ENCODE measurements at regions not wholly inside any gene's neighbourhood (a gene's known extent, or its start where the extent isn't known, plus 50 kb on each side); places are given as distances from the start of the nearest gene placed in this dataset.
"Not testable (repeated sequence)": the region's sequence is repeated elsewhere in the genome, so short reads cannot be mapped to it uniquely, and the experiment has no call there.

- DNase-seq (ENCODE audit: missing footprints) (no peak), ATAC-seq (no peak)
- intact Hi-C loops (cut with DNase I), result no loop called here
Observed at GRCh38 chr10:8640301-8640700, 585.8 kb downstream of the GATA3 start.

GRCh38 chr10:8640878-8641277, 586.4 kb downstream of the GATA3 start:
- ATAC-seq, result no peak
- DNase-seq (ENCODE audit: missing footprints), result no peak
- intact Hi-C loops (cut with DNase I), result no loop called here

DNA sequence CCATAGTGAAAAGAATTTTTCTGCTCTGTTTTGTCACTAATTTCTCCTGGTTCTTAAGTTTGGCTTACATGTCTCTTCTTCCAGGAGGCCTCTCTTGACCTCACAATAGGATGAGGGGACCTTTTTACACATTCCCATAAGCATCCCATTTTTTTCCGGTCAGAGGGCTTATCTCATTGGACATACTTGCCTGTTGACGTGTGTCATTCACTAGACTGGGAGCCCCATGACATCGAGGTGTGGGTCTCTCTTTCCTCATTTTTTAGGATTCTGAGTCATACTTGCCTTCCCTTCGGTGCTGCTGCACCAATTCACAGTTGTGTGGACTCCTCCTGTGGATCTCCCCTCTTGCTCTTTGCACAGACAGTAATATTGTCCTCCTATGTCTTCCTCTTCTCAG, 601.8 kb downstream of the GATA3 start:
- no peak for ATAC-seq
- DNase-seq (ENCODE audit: missing footprints), result no peak
- intact Hi-C loops (cut with DNase I), result no loop called here

DNA sequence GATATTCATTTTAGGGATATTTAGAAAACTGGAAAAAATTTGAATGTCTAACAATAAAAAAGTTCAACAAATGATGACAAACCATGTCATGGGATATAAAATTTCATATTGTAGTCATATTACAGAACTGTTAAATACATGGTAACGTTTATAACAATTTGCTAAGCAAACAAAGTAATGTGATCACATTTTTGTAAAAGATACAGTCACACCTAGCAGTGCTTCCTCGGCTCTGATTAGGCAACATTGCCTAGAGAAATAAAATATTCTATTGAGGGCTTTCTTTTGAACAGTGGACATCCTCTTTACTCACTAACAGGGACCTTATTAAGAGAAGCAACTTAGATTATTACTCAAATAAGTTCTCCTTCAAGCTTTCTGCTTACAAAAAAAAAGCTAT, 605.5 kb downstream of the GATA3 start:
- DNase-seq (ENCODE audit: missing footprints) (no peak), ATAC-seq (no peak)
- intact Hi-C loops (cut with DNase I), result no loop called here

GRCh38 chr10:8661886-8662285, 607.4 kb downstream of the GATA3 start:
- ATAC-seq, result no peak

GRCh38 chr10:8663131-8663530, 608.6 kb downstream of the GATA3 start:
- ATAC-seq (no peak), DNase-seq (ENCODE audit: missing footprints) (no peak)
- intact Hi-C loops (cut with DNase I), result no loop called here

More at GRCh38 chr10:8661886-8662285, 607.4 kb downstream of the GATA3 start:
- intact Hi-C loops (cut with DNase I), result no loop called here
- no peak for DNase-seq (ENCODE audit: missing footprints)

GRCh38 chr10:8665322-8665721, 610.8 kb downstream of the GATA3 start:
- no peak for ATAC-seq
- no peak for DNase-seq (ENCODE audit: missing footprints)
- intact Hi-C loops (cut with DNase I), result no loop called here

GRCh38 chr10:8670461-8670860, 616.0 kb downstream of the GATA3 start:
- DNase-seq (ENCODE audit: missing footprints), result no peak
- ATAC-seq, result no peak
- intact Hi-C loops (cut with DNase I), result no loop called here

GRCh38 chr10:8674230-8674629, 619.7 kb downstream of the GATA3 start:
- ATAC-seq, result no peak
- intact Hi-C loops (cut with DNase I), result no loop called here

GRCh38 chr10:8677642-8678041, 623.2 kb downstream of the GATA3 start:
- intact Hi-C loops (cut with DNase I), result no loop called here
- ATAC-seq, result no peak

More at GRCh38 chr10:8674230-8674629, 619.7 kb downstream of the GATA3 start:
- DNase-seq (ENCODE audit: missing footprints), result no peak

GRCh38 chr10:8684916-8685315, 630.4 kb downstream of the GATA3 start:
- ATAC-seq; intact Hi-C loops (cut with DNase I); DNase-seq (ENCODE audit: missing footprints): not testable (repeated sequence)

More at GRCh38 chr10:8677642-8678041, 623.2 kb downstream of the GATA3 start:
- no peak for DNase-seq (ENCODE audit: missing footprints)

- DNase-seq (ENCODE audit: missing footprints) (no peak), ATAC-seq (no peak)
- intact Hi-C loops (cut with DNase I), result no loop called here
Observed at GRCh38 chr10:8688881-8689280, 634.4 kb downstream of the GATA3 start.

DNA sequence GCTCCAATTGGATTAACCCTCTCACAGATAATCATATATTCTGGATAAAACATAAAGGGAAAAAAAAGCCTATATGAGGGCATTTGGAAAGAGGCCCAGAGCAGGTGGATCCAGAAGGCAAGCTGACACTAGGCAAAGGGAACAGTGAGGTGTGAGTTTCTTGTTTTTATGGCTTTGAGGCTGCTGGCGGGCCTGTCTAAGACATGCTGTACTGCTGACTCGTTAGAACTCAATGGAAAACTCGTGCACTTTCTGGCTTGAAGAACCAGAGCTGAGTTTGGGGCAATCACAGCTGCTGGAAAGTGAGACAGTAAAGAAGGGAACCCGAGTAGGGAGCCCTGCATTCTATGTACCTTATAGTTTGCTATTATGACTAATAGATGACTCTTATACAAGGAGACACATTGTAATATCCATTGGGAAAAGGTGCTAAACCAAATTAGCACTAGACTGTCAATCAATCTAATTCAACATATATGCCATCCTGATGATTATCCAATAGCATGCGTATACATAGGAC, 637.1 kb downstream of the GATA3 start:
- intact Hi-C loops (cut with DNase I), result no loop called here
- no peak for DNase-seq (ENCODE audit: missing footprints)
- ATAC-seq, result no peak

- ATAC-seq; intact Hi-C loops (cut with DNase I); DNase-seq (ENCODE audit: missing footprints): not testable (repeated sequence)
Observed at GRCh38 chr10:8693635-8694034, 639.1 kb downstream of the GATA3 start.

- DNase-seq (ENCODE audit: missing footprints) (no peak), ATAC-seq (no peak)
Observed at GRCh38 chr10:8696746-8697145, 642.3 kb downstream of the GATA3 start.

GRCh38 chr10:8700689-8701088, 646.2 kb downstream of the GATA3 start:
- intact Hi-C loops (cut with DNase I), result no loop called here
- DNase-seq (ENCODE audit: missing footprints) (no peak), ATAC-seq (no peak)

More at GRCh38 chr10:8696746-8697145, 642.3 kb downstream of the GATA3 start:
- intact Hi-C loops (cut with DNase I), result no loop called here

DNA sequence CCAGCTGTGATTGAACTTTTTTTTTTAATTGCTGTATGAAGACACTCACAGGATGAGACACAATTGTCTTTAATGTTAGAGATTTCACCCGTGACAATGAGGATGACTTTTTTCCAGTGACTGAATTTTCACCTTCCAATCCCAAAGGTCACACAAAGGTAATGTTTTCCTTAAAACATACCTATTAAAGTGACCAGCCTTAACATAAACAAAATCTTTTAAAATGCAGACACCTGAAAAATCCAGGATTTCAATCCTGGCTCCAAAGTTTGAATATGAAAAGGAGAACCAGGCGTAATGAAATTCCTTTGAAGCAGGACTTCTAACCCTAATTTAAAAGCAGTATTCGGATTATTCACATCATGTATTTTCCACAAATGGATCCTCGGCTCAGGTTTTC, 647.7 kb downstream of the GATA3 start:
- intact Hi-C loops (cut with DNase I), result no loop called here
- ATAC-seq (no peak), DNase-seq (ENCODE audit: missing footprints) (no peak)

GRCh38 chr10:8705415-8705814, 650.9 kb downstream of the GATA3 start:
- intact Hi-C loops (cut with DNase I), result no loop called here
- no peak for DNase-seq (ENCODE audit: missing footprints)
- ATAC-seq, result no peak

DNA sequence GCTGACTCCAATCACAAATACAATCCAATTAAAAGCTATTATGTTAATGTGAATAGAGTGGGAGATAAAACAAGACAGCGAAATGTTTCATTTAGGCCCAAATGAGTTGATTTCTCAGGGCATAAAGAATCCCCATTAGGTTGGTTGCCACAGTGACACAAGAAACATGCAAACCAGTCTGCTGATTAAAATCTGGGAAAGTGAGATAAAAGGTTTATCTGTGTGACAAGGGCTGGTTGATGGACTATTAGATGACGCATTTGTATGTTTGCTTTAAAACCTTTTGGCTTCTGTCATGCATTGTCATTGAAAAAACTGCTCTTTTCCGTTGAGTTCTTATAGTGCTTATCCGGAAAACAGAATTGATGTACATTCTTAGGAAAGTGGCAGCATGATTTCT, 658.2 kb downstream of the GATA3 start:
- no peak for DNase-seq (ENCODE audit: missing footprints)
- no peak for ATAC-seq
- intact Hi-C loops (cut with DNase I), result no loop called here

- intact Hi-C loops (cut with DNase I), result no loop called here
- ATAC-seq (no peak), DNase-seq (ENCODE audit: missing footprints) (no peak)
Observed at GRCh38 chr10:8719971-8720370, 665.5 kb downstream of the GATA3 start.

GRCh38 chr10:8721650-8722049, 667.2 kb downstream of the GATA3 start:
- ATAC-seq, result no peak
- intact Hi-C loops (cut with DNase I), result no loop called here
- DNase-seq (ENCODE audit: missing footprints), result no peak

All from Right ventricle myocardium inferior (tissue), 1 donor.